ENCODE measurements at regions not wholly inside any gene's neighbourhood (a gene's known extent, or its start where the extent isn't known, plus 50 kb on each side); places are given as distances from the start of the nearest gene placed in this dataset.

DNA sequence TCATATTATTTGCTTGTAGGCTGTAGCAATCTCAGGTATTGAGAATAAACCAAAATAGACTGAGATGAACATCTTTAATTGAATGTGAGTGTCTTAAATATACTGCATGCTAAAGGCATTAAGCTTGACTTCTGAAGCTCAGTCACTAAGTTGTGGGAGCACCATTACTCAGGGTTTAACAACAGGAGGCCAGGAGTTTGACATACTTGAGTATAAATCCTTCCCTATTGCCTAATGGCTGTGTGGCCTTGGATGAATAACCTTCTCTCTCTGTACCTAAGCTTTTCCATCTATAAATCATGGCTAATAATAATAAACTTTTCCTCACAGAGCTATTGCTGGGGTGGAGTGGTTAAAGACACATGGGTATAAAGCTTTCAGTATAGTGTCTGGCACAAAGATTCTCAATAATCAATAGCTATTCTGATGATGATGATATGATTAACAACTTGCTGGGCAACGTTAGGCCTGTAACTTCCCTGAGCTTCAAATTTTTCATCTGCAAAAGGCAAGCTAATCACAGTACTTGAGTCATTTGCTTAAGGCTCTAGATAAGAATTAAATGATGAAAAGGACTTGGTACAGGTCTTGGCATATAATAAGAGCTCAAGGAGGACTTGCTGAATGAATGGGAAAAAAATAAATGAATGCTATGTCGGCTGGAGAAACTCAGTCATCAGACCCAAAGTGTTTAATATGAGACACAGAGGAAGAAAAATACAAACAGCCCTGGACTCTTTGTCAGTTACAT lies 174.0 kb upstream of the IL12B start:
- TF ChIP-seq, protein P1, sequence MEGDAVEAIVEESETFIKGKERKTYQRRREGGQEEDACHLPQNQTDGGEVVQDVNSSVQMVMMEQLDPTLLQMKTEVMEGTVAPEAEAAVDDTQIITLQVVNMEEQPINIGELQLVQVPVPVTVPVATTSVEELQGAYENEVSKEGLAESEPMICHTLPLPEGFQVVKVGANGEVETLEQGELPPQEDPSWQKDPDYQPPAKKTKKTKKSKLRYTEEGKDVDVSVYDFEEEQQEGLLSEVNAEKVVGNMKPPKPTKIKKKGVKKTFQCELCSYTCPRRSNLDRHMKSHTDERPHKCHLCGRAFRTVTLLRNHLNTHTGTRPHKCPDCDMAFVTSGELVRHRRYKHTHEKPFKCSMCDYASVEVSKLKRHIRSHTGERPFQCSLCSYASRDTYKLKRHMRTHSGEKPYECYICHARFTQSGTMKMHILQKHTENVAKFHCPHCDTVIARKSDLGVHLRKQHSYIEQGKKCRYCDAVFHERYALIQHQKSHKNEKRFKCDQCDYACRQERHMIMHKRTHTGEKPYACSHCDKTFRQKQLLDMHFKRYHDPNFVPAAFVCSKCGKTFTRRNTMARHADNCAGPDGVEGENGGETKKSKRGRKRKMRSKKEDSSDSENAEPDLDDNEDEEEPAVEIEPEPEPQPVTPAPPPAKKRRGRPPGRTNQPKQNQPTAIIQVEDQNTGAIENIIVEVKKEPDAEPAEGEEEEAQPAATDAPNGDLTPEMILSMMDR (IDR thresholded peaks at IDR 0.05; ENCODE audit: low read depth, low read length, missing control alignments) = no peak
- H3K4me3 ChIP-seq (ENCODE audit: low read depth, low read length) = no peak overlapping the region
- no peak for DNase-seq (ENCODE audit: low read depth)

DNA sequence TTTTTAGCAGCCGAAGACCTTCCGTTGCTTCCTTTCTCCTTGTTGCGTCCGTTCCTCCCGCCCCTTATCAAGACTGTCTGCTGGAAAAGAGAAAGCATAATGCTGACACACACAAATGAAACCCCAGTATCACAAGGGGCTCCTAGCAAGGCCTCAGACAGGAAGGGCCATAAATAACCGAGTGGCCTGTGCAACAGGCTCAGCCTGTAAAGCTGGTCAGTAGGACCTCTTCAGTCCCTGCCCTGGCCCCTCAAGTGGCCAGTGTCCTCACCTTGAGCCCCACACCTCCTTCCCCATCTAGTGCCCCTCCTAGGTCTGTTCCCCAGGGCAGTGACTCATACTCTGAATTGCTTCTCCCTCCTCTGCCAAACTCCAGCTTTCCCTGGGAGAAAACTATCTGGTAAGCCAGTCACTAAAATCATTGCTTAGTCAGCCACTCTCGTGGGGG lies 174.6 kb upstream of the IL12B start:
- H3K4me3 ChIP-seq (ENCODE audit: low read depth, low read length) = no peak overlapping the region
- TF ChIP-seq, protein P1 (IDR thresholded peaks at IDR 0.05; ENCODE audit: low read depth, low read length, missing control alignments) = no peak
- DNase-seq (ENCODE audit: low read depth) = no peak

DNA sequence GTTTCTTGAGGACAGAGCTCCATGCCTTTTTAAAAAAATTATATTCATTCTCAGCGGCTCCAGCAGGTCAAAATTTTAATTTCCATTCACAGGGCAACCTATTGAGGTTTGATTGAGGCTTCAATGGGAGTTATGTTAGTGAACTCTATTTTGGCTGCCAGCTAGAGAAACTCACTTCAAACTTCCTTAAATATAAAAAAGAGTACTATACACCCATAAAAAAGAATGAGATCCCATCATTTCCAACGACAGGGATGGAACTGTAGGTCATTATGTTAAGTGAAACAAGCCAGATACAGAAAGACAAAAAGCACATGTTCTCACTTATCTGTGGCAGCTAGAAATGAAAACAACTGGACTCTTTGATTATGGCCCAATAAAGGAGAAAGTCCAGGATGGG lies 176.8 kb upstream of the IL12B start:
- TF ChIP-seq, protein P1 (IDR thresholded peaks at IDR 0.05; ENCODE audit: low read depth, low read length, missing control alignments) = no peak
- DNase-seq (ENCODE audit: low read depth) = no peak

DNA sequence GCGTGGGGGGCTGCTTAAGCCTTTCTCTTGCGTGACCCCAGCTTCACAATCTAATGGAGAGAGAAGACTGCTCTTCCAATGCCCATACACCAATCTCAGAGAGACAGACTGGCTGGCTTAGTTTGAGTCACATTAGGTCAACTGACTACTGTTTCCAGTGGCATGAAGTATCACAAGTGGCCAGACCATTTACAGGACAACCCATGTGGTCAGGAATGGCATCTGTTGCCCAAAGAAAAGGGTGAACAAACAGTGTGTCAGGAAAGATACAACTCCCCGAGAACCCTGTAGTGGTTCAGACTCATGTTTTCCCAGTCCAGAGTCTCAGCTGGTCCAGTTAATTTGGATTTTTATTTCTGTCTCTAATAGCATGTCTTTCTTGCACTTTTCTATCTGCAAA lies 177.4 kb upstream of the IL12B start:
- TF ChIP-seq, protein P1 (IDR thresholded peaks at IDR 0.05; ENCODE audit: low read depth, low read length, missing control alignments) = no peak
- H3K4me3 ChIP-seq (ENCODE audit: low read depth, low read length) = no peak overlapping the region
- no peak for DNase-seq (ENCODE audit: low read depth)

More for the DNA sequence above, 176.8 kb upstream of the IL12B start:
- no peak overlapping the region for H3K4me3 ChIP-seq (ENCODE audit: low read depth, low read length)

DNA sequence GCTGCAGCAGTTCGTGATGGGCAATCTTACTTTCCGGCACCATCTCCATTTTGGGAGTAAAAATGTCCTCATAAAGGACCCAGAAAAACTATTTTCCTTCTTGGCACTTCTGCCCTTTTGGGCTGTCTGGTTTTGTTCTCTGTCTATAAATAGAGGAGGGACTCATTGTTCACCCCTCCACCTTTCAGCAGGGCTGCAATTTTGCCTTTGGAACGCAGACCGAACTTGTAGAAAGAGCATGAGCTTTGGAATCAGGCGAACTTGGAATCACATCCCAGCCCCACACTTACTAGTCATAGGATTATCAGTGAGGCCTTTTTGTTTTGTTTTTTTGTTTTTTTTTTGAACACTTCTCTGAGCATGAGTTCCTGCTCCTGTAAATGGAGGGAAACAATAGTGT lies 178.1 kb upstream of the IL12B start:
- no peak overlapping the region for H3K4me3 ChIP-seq (ENCODE audit: low read depth, low read length)
- TF ChIP-seq, protein P1 (IDR thresholded peaks at IDR 0.05; ENCODE audit: low read depth, low read length, missing control alignments) = no peak
- DNase-seq (ENCODE audit: low read depth) = no peak

DNA sequence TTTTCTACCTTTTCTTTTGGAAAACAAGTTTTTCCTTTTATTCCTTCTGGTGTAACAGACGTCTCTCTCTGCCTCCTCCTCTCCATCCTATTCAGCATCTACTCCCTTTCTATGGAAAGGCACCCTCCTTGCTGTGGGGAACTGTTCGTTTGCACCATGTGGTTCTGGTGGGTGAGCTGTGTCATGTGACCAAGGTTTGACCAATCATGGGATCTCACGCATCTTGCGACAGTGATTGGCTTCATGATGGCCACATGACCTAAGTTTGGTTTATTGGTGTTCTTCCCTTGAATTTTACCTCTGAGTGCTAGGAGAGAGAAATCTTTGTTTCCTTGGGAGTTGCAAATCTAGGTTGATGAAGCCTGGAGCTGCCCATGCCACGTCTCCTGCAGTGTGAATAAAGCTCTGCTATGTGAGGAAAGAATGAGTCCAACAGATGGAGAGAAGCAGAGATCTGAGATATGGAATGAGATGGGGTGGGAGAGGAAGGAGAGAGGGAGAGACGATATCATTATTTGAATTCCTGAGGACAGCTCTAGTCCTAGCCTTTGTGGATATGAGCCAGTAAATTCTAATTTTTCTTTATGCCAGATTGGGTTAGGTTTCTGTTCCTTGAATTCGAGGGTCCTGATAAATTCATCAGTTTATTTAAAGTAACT lies 178.8 kb upstream of the IL12B start:
- TF ChIP-seq, protein P1 (IDR thresholded peaks at IDR 0.05; ENCODE audit: low read depth, low read length, missing control alignments) = no peak
- no peak overlapping the region for H3K4me3 ChIP-seq (ENCODE audit: low read depth, low read length)
- no peak for DNase-seq (ENCODE audit: low read depth)

Data from GM12864 (cell line).